Mammary epithelial cell (primary cell): ENCODE measurements at regions not wholly inside any gene's neighbourhood (a gene's known extent, or its start where the extent isn't known, plus 50 kb on each side); places are given as distances from the start of the nearest gene placed in this dataset.

Source experiments
- CTCF ChIP-seq, 2 donors: IDR thresholded peaks in 1 of 2; conservative IDR thresholded peaks in 1 of 2; 2 replicates each; pipeline ENCODE4 v1.5.1; 2011 to 2012; ENCODE audit warnings: inconsistent platforms in 2 of 2, low read length in 2 of 2, mild to moderate bottlenecking in 2 of 2, control low read depth in 1 of 2, low read depth in 1 of 2; ENCODE audit not compliant: insufficient read depth in 1 of 2; ENCODE audit errors: extremely low read depth in 1 of 2
- EZH2 ChIP-seq: IDR thresholded peaks from 2 replicates; pipeline ENCODE4 v1.6.1; 2012; ENCODE audit warnings: low read length, inconsistent platforms, borderline replicate concordance

- TF ChIP-seq CTCF (conservative IDR thresholded peaks at IDR 0.05 in 1 of 2, IDR thresholded peaks at IDR 0.05 in 1 of 2; ENCODE audit: extremely low read depth in 1 of 2, insufficient read depth in 1 of 2, low read depth in 1 of 2, low read length in 2 of 2): no peak
- no peak for TF ChIP-seq EZH2
Measured at GRCh38 chr2:15744820-15745219, 153.2 kb downstream of the DDX1 start.
